ENCODE measurements at regions not wholly inside any gene's neighbourhood (a gene's known extent, or its start where the extent isn't known, plus 50 kb on each side); places are given as distances from the start of the nearest gene placed in this dataset.

GRCh38 chr9:120265791-120266190 is 314.2 kb downstream of the CDK5RAP2 start:
- TF ChIP-seq CTCF (IDR thresholded peaks at IDR 0.05; ENCODE audit: partially characterized antibody, unreplicated experiment), result no peak
- Mint-ChIP-seq H3K27me3 (ENCODE audit: unreplicated experiment) (peaks cover 4% of the 10 kb centered on the region), H3K36me3 (ENCODE audit: unreplicated experiment) (no peaks in the 10 kb centered on the region), H3K27ac (ENCODE audit: unreplicated experiment) (no peak overlapping the region), H3K9me3 (ENCODE audit: unreplicated experiment) (no peaks in the 10 kb centered on the region), H3K4me3 (ENCODE audit: unreplicated experiment) (no peak overlapping the region), H3K4me1 (ENCODE audit: low read depth, unreplicated experiment) (peaks cover 9% of the 10 kb centered on the region)
- DNase-seq, result no peak

DNA sequence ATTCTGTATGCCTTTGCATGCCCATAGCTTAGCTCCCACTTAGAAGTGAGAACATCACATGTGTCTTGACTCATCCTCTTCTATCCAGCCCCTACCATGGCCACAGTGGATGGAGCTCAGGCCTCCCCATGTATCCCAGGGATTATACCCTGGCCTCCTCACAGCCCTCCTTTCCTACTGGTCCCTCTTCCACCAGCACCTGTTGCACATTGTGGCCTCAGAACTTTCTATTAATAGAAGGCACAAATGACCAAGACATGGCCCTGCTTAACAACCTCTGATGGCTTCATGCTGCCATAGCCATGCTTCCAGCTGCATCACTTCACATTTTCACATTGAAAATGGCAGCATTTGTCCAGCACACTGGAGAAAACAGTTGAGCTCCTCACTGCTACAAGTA is 315.4 kb downstream of the CDK5RAP2 start:
- H3K27ac Mint-ChIP-seq (ENCODE audit: unreplicated experiment), result no peak overlapping the region
- no peak for DNase-seq
- no peak overlapping the region for H3K4me3 Mint-ChIP-seq (ENCODE audit: unreplicated experiment)
- peaks cover 4% of the 10 kb centered on the region for H3K27me3 Mint-ChIP-seq (ENCODE audit: unreplicated experiment)
- H3K4me1 Mint-ChIP-seq (ENCODE audit: low read depth, unreplicated experiment), result peaks cover 9% of the 10 kb centered on the region
- no peaks in the 10 kb centered on the region for H3K36me3 Mint-ChIP-seq (ENCODE audit: unreplicated experiment)
- TF ChIP-seq CTCF (IDR thresholded peaks at IDR 0.05; ENCODE audit: partially characterized antibody, unreplicated experiment), result no peak
- no peaks in the 10 kb centered on the region for H3K9me3 Mint-ChIP-seq (ENCODE audit: unreplicated experiment)

- H3K27ac Mint-ChIP-seq (ENCODE audit: unreplicated experiment), result no peak overlapping the region
- peaks cover 9% of the 10 kb centered on the region for H3K4me1 Mint-ChIP-seq (ENCODE audit: low read depth, unreplicated experiment)
- TF ChIP-seq CTCF (IDR thresholded peaks at IDR 0.05; ENCODE audit: partially characterized antibody, unreplicated experiment), result no peak
- H3K36me3 Mint-ChIP-seq (ENCODE audit: unreplicated experiment), result no peaks in the 10 kb centered on the region
- no peak for DNase-seq
- no peak overlapping the region for H3K4me3 Mint-ChIP-seq (ENCODE audit: unreplicated experiment)
- H3K27me3 Mint-ChIP-seq (ENCODE audit: unreplicated experiment), result peaks cover 4% of the 10 kb centered on the region
- H3K9me3 Mint-ChIP-seq (ENCODE audit: unreplicated experiment), result no peaks in the 10 kb centered on the region
These were observed 316.1 kb downstream of the CDK5RAP2 start for GRCh38 chr9:120263836-120264235.

DNA sequence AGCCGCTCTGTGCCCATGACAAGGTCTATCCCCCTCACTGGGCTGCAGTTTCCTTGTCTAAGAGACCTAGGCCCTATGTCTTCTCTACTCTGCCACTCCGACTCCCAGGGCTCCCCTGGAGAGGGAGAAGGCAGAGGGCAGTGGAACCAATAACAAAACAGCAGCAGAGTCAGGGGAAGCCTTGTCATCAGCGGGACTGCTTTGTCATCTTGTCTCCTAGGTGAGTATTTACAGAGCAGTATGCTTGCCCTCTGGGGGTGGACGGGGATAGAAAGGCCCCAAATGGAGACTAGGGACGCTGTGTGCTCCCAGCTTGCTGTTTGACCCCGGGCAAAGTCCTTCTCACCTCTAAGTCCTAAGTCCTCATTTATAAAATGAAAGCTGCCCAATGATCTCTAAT is 318.5 kb downstream of the CDK5RAP2 start:
- H3K9me3 Mint-ChIP-seq (ENCODE audit: unreplicated experiment), result no peaks in the 10 kb centered on the region
- H3K36me3 Mint-ChIP-seq (ENCODE audit: unreplicated experiment), result no peaks in the 10 kb centered on the region
- no peak for DNase-seq
- H3K4me1 Mint-ChIP-seq (ENCODE audit: low read depth, unreplicated experiment), result peaks cover 12% of the 10 kb centered on the region
- TF ChIP-seq CTCF (IDR thresholded peaks at IDR 0.05; ENCODE audit: partially characterized antibody, unreplicated experiment), result no peak
- H3K27me3 Mint-ChIP-seq (ENCODE audit: unreplicated experiment), result peaks cover 2% of the 10 kb centered on the region
- H3K27ac Mint-ChIP-seq (ENCODE audit: unreplicated experiment), result no peak overlapping the region
- H3K4me3 Mint-ChIP-seq (ENCODE audit: unreplicated experiment), result no peak overlapping the region

- Mint-ChIP-seq H3K27me3 (ENCODE audit: unreplicated experiment) (no peaks in the 10 kb centered on the region), H3K27ac (ENCODE audit: unreplicated experiment) (no peak overlapping the region), H3K9me3 (ENCODE audit: unreplicated experiment) (no peaks in the 10 kb centered on the region), H3K4me1 (ENCODE audit: low read depth, unreplicated experiment) (peaks cover 11% of the 10 kb centered on the region), H3K36me3 (ENCODE audit: unreplicated experiment) (no peaks in the 10 kb centered on the region), H3K4me3 (ENCODE audit: unreplicated experiment) (no peak overlapping the region)
- no peak for DNase-seq
- no peak for TF ChIP-seq CTCF (IDR thresholded peaks at IDR 0.05; ENCODE audit: partially characterized antibody, unreplicated experiment)
These were observed 320.9 kb downstream of the CDK5RAP2 start for GRCh38 chr9:120259100-120259499.

Measured in glutamatergic neuron (in vitro differentiated cells).